GM18519 (cell line): ENCODE measurements at regions not wholly inside any gene's neighbourhood (a gene's known extent, or its start where the extent isn't known, plus 50 kb on each side); places are given as distances from the start of the nearest gene placed in this dataset.
"Not testable (repeated sequence)": the region's sequence is repeated elsewhere in the genome, so short reads cannot be mapped to it uniquely, and the experiment has no call there.

Source experiments
- ATAC-seq: cut with Tn5 transposase; IDR thresholded peaks from one replicate; pipeline ENCODE4 v1.9.1; 2021; ENCODE audit warnings: mild to moderate bottlenecking, moderate library complexity; ENCODE audit not compliant: unreplicated experiment, low FRiP score

DNA sequence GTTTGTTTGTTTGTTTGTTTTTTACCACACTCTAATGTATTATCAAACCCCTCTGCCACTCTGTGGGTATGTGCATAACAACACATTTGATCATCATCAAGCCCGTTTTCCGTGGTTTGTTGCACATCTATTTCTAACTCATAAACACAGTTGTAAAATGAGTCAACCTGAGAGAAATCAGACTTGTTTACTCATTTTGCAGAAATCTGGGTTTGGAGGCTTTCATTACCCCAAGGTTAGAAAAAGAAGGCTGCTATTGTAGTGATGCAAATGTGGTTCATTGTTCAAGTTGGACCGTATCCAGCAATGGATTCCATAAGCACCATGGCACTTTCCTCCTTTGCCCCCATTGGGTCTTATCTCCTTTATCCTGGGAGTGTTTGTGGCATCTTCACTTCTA lies 353.2 kb upstream of the SOX2 start:
- peak; percentile 91 for ATAC-seq

DNA sequence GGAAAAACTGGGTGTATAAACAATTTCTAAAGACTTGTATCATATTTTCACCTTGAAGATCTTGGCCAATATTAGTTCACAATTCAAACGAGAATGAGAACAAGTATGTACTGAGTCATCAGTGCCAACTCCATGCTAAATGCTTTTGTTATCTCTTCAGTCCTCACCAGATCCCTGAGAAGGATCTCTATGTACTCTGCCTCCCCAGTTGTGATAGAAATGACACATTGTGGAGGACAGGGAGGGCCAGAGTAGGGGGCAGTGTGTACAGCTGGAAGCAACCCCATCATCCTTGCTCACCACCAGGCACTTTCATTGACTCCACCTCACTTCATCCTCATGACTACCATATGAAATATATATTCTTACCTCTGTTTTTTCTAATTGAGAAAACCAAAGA lies 353.7 kb upstream of the SOX2 start:
- no peak for ATAC-seq

DNA sequence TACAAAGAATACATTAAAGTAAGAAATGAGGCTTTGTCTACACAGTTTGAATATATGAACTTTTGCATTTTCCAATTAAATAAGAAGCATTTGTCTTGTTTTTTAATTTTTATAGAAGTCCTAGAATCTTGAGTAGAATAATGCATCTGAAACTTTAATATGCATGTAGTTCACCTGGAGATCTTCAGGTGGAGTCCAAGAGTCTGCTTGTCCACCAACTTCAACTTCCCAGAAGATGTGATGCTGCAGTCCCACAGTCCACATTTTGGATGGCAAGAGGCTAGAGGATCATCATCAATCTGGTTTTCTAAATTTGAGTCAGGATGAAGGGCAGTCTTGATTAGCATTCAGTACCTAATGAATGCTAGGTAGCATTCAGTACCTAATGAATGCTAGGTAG lies 357.6 kb upstream of the SOX2 start:
- ATAC-seq: no peak

DNA sequence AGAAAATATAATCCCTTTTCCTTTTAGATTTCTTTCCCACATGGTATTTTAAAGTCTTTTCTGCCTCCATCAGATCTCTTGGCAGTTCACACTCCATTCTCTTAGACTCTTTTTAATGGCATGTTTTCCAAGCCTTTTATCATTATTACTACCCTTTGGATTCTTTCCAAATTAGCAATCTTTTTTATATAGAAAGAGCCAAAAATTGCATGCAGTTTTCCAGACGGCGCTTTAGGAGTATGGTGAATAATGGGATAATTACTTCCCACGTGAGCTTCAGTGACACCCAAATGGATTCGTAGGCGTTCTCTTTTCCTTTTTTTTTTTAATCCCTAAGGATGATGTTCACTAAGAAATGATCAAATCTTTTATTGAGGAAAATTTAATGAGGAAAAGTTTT lies 354.8 kb upstream of the DNAJC19 start:
- ATAC-seq: no peak

DNA sequence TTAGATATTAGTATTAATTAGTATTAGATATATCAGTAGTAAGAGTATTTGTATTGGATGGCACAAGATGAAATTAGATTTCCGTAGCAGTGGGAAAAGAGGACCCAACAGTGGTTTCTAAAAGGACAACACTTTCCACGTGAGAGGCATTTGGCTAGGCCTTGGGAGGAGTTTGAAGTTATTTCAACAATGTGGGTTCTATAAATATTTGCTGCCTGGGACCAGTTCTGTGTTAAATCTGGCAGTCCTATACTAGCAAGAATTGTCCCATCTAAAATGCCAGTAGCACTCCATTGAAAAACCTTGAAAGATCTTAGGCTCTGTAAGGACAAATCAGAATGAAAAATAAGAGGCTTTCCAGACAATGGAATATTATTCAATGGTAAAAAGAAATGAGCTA lies 347.1 kb upstream of the DNAJC19 start:
- no peak for ATAC-seq

DNA sequence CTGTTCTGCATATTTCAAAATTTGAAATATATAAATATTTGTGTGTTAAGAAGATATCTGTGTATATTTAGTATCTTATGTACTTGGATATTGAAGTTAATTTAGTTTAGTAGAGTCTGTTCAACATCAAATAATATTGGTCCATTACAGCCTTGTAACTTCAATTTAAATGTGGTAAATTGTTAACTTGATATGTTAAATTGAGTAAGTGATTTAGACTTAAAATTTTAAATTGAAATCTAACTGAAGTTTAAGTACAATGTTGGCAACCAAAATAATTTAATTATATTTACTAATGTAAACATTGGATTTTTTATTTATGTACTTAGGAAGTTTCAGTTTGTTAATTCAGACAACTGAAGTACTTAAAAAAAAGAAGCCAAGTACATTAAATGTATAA lies 343.9 kb upstream of the DNAJC19 start:
- no peak for ATAC-seq

DNA sequence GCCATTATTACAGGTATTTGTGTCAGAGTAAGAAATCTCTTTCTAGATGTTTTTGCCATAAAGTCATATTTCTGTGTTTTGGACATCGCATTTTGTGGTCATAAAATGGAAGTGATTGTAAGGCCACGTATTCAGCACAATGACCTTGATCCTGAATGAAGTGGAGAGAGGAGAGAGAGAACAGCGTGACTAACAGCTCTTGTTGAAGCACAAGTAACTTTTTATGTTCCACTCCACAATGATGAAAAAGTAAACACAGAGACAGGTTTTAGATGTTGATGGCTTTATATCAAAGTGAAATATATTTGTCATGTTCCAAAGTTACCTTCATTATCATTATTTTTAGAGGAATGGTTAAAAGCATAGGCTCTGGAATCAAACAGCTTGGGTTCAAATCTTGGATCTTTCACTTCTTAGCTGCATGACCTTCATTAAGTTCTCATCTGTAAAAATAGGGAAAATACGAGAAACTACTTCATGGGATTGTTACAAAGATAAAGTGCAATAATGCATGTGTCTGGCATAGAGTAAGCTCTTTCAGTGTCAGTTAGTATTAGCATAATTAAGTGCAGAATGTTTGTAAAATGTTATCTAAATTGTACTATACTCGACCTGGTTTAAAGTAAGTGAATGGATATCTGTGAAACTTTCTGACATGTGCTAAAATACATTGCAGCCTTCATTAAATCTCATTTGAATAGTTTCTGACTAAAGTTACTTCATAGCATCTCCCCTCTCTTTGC lies 341.5 kb upstream of the DNAJC19 start:
- ATAC-seq: no peak

DNA sequence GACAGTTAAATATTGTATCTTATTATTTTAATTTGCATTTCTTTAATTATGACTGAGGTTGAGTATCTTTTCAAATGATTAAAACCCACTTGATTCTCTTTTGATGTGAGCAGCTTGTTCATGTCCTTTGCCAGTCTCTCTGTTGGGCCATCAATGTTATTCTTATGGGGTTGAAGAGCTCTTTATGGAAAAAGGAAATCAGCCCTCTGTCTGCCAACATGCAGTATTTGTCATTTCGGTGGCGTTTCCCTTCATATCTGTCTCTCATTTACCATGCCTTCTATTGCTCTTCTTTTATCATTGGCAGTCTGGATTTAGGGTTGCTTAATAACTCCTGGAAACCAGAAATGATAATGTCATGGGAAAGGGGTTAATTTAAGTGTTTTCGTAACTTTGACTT lies 340.7 kb upstream of the DNAJC19 start:
- ATAC-seq: no peak

DNA sequence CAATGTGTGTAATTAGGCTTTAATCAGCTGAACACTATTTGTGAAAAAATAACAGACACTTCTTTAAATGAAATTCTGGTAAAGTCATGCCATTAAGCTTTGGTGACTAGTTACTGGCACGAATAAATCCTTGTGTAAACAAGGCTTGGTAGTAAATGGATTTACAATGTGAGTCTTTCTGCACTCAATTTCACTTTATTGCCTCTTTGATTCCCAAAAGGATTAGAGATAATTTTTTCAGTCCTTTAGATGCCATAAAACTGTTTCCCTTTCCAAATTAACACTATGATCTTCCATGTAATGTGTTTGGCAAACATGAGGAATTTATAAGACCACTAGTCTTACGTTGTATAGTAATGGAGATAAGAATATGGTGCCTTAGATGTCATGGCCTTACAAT lies 339.5 kb upstream of the DNAJC19 start:
- no peak for ATAC-seq

DNA sequence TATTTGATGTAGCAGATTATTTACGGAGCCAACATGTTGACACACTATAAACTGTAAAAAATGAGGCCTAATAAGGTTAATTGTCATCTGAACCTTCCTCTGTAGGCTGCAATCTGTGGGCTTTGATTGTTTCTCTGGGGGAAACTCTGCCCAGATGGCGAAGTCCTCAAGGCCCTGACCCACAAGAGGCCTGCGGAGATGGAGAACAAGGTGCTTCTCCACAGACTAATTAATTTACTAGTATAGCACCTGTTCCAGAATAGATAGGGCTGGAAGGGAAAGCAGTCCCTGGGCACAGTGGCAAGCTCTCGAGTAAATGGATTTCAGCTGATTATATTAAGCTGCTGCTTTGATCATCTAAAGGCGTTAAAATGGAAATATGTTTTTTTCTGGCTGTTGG lies 338.8 kb upstream of the DNAJC19 start:
- ATAC-seq: no peak

DNA sequence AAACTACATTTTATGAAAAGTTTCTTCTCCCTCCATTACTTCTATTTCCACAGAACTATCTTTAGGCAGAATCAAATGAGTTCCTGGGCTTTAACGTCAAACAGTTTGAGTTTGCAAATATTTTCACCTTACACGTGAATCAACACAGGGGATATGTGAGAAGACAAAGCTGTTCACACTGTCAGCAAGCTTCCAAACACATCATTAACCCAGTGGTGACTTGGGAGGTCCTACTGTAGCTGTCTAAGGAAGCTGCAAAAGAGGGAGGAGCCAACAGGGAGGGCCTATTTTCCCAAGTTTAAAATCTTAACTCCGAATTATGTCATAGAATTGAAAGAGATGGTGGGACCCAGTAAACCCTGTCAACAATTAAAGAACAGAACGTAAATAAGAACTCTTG lies 337.8 kb upstream of the DNAJC19 start:
- ATAC-seq: no peak

DNA sequence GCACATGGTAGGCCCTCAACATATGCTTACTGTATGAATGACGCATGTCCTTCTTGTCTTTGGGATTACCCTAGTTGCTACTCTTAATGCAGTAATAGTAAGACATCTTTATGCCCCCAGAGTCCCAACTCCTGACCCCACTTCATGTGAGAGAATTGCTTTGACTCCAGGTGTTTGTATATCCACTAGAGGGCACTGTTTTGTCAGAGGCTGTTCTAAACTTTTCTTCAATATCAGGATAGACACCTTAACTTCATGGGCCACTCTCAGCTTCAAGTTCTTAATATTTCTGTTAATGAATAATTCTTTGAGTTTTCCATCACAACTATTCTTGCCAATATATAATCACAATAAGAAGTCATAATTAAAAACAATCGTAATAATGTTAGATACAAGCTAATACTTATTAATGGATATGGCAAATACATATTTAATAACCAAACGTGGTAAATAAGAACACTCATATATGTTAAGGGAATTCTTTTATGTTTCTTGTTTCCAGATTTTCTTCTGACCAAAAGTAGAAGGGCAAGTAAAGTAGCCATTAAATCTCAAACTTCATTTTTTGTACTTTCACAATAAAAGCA lies 337.2 kb upstream of the DNAJC19 start:
- peak; percentile 76 for ATAC-seq

DNA sequence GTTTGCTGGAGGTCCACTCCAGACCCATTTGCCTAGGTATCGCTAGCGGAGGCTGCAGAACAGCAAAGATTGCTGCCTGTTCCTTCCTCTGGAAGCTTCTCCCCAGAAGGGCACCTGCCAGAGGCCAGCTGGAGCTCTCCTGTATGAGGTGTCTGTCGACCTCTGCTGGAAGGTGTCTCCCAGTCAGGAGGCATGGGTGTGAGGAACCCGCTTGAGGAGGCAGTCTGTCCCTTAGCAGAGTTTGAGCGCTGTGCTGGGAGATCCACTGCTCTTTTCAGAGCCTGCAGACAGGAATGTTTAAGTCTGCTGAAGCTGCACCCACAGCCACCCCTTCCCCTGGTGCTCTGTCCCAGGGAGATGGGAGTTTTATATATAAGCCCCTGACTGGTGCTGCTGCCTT lies 335.0 kb upstream of the DNAJC19 start:
- not testable (repeated sequence) for ATAC-seq

DNA sequence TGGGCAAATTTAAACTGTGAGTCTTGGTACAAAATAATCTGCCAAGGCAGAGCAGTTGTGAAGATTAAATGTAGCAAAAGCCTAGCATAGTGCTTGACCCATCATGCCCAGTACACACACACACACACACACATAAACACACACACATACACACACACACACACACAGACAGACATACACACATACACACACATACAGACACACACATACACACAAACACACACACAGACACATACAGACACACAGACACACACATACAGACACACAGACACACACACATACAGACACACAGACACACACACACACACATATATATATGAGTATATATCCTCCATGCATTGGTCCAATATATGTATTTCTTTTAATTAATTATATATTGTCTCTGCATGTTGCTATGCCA lies 328.8 kb upstream of the DNAJC19 start:
- ATAC-seq: no peak

DNA sequence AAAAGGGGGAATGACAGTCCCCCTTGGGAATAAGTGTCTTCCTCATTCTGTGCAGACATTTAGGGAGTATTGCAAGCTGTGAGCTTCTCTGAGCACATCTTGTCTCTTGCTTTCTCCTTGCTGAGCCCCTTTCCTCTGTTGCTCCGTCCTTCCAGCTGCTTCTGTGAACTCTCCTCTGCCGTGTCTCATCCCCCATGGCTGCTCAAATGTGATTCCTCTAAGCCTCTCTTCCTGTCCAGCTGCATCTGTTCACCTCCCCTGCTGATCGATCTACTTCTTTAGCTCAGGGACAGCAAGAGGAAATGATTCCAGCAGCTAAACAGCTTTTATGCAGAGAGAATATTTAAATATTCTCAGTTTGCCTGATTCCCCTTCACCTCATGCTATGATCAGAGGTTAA lies 328.0 kb upstream of the DNAJC19 start:
- no peak for ATAC-seq

DNA sequence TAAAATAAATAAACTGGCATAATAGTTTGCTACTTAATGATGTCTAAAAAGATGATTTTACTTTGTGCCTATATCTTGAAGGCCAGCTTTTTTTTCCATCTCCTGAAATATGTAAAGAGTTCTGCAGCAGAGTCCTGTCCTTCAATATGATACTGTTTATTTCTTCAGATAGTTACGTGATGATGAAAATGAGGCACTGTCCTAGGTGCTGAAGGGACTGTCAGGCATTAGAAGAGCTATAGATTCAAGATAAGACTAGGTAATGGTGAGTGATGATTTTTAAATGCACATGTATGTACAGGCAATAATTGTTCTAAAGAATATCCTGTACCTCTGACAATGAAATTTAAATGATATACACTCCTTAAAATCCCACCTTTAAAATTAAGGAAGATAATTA lies 326.9 kb upstream of the DNAJC19 start:
- no peak for ATAC-seq

DNA sequence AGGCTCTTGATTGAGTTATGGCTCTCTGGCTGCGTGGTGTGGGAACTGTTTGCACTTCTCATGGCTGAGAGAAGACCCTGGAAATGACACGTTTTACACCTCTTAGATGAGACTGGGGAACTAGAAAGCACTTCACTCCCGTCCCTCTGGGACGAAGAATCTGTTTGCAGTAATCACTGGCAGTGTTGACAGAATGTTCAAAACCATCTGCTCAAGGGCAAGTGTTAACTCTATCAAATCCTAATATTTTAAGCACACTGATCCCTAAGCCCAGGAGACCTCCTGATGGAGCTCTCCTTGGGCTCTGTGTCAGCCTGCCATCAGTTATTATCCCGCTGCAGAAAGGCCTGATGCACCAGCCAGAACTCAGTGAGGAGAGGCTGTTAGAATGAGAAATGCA lies 323.8 kb upstream of the DNAJC19 start:
- ATAC-seq: no peak

DNA sequence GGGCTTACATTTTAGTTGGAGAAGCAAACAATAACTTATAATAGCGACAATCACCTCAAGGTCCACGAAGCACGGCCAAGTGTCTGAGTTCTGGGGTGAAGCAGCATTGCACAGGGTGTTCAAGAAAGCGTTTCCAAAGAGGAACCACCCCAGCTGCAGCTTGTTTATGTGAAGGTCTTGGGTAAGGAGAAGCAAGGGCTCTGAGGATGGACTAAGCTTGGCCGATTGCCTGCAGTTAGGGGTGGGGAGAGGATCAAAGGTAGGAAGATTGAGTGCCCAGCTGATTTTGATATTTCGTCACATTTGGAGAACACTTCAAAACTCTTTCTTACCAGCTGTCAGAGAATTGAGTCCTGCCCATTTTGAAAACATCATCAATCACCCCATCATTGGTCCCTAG lies 321.6 kb upstream of the DNAJC19 start:
- no peak for ATAC-seq

DNA sequence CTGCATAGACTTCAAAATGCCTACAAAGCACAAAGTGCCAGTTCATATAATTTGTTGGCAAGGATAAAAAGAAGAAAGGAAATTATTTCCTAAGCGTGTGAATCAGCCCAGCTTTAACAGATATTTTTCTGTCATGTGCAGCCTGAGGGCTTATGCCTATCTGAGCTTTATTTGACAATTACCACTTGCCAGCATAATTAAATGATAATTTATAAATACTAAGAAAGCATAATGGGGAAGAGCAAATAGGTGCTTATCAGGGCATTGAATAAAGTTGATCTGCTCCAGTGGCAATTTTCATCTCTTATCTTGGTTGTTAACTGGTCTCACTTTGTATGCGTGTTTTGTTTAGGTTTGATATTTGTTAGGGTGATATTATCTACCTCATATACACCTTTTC lies 313.4 kb upstream of the DNAJC19 start:
- ATAC-seq: no peak

DNA sequence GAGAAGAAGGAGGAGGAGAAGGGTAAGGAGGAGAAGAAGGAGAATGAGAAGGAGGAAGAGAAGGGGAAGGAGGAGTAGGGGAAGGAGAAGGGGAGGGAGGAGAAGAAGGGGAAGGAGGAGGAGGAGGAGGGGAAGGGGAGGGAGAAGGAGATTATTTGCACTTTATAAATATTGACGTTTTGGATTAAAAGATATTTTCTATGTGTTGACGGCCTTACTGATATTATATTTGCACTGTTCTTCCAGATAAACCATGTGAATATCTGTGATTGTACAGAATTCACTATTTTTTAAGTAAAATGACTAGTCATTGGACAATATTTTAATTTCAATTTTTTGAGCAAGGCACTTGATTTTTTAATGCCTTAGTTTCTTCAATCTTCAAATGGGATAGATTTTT lies 310.5 kb upstream of the DNAJC19 start:
- no peak for ATAC-seq

DNA sequence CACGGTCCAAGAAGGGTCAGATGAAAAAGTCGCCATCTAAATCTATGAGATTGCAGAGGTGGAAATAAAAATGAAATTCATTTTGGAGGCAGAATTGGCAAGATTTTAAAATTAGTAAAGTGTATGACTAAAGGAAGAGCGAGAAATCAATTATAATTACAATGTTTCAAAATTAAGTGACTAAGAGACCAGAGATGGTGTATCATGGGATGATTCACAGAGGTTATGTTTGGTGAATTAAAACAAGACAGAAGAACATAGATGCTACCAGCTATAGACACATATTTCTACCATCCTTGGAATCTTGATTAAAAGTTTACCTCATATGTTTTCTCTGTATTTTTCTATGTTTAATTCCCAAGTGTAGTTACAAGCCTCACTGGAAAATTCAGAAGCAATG lies 308.9 kb upstream of the DNAJC19 start:
- no peak for ATAC-seq

DNA sequence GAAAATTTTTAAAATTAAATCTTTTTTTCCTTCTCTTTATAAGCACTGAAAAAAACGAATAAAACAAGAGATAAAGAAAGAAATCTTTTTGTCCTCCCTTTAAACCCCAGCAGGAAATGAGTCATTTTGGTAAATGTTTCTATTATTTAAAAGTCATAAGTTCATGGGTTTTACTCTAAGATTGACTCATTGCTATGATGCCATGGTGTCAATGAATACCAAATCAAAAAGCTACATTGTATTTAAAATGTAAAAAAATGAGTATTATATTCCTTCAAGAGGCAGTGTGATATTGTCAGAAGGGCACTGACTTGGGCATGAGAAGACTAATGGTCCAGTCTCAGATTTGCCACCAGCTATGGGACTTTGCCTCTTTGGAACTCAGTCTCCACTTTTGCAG lies 303.4 kb upstream of the DNAJC19 start:
- ATAC-seq: peak; percentile 92

DNA sequence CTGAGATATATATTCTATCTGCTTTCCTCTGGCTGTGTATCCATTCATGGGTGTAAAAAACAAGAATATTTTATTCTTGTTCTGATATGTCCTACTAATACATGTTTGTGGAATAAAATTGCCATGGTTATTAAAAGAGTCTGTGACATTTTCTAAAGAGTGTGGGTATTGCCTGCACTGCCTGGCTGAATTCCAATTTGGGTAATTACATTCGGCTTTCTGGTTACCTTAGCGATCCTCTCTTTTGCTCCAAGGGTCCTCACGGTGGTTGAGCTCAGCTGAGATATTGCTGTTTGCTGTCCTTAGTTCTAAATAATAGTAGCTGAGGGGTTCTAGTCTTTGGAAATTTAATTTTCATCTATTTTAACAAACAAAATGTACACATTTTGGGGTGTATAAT lies 301.4 kb upstream of the DNAJC19 start:
- no peak for ATAC-seq
